NT2/D1 (cell line): ENCODE measurements at regions not wholly inside any gene's neighbourhood (a gene's known extent, or its start where the extent isn't known, plus 50 kb on each side); places are given as distances from the start of the nearest gene placed in this dataset.

Source experiments
- SUZ12 ChIP-seq: IDR thresholded peaks from 2 replicates; pipeline ENCODE4 v1.6.1; 2011; ENCODE audit not compliant: insufficient read length, insufficient read depth; ENCODE audit errors: extremely low read depth
- YY1 ChIP-seq: IDR thresholded peaks from 2 replicates; pipeline ENCODE4 v1.6.1; 2011; ENCODE audit not compliant: insufficient read length, insufficient read depth
- ZNF274 ChIP-seq: IDR thresholded peaks from 2 replicates; pipeline ENCODE4 v1.6.1; 2011; ENCODE audit warnings: mild to moderate bottlenecking, low read depth, low read length

- TF ChIP-seq YY1, result no peak
- no peak for TF ChIP-seq ZNF274
- no peak for TF ChIP-seq SUZ12
Measured at GRCh38 chr12:19916196-19916753, 452.1 kb upstream of the PDE3A start.
